GM18907 (cell line): ENCODE measurements at regions not wholly inside any gene's neighbourhood (a gene's known extent, or its start where the extent isn't known, plus 50 kb on each side); places are given as distances from the start of the nearest gene placed in this dataset.
A peak's percentile ranks its signal among the peaks of the same experiment; 100 is the strongest.
"Not testable (repeated sequence)": the region's sequence is repeated elsewhere in the genome, so short reads cannot be mapped to it uniquely, and the experiment has no call there.

ENCODE experiments used
- ATAC-seq: cut with Tn5 transposase; IDR thresholded peaks from one replicate; pipeline ENCODE4 v1.9.1; 2021; ENCODE audit warnings: mild to moderate bottlenecking, moderate library complexity; ENCODE audit not compliant: unreplicated experiment

DNA sequence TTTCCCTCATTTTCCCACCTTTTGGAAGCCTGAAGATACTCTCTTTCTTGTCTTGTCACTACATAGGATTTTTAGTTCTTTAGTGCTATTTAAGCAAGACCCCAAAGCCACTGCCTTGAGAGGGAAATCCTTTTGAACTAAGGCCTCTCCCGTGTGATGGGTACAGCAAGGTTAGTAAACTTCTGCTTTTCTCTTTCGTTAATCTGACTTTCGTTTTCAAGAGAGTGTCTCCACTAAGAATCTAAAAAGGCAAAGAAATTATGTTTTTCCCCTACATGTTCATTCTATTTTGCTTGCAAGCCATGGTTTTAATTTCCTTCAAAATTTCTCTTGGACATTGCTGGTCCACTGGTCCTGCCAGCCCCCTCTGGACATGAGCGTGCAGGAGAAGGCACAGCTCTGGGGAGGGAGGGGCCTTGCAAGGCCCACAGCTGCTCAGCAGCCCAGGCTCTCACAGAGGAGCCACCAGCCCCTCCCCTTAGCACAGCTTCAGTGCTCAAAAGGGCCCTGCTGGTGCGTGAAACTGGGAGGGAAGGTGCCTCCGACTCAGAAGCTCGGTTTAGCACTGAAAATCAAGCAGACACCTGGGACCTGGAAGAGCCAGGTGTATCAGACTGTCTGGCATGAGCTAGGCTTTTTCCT lies 210.9 kb upstream of the GALNT2 start:
- ATAC-seq = peak; percentile 97

DNA sequence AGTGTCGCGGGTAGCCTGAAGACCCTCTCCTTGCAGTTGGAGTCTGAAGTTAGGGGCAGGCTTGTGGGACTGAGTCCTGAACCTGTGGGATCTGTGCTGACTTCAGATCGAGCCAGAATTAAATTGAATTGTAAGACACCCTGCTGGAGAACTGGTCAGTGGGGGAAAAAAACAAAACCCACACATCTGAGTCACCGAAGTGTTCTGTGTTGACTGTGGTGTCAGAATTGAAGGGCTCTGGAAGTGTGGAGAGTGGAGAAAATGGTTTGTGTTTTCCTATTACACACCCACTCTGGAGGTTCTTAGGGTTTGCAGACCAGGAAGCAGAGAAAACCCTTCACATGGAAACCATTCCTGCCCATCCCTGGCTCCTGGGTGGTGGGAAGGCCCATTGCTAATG lies 209.5 kb upstream of the GALNT2 start:
- ATAC-seq = no peak

DNA sequence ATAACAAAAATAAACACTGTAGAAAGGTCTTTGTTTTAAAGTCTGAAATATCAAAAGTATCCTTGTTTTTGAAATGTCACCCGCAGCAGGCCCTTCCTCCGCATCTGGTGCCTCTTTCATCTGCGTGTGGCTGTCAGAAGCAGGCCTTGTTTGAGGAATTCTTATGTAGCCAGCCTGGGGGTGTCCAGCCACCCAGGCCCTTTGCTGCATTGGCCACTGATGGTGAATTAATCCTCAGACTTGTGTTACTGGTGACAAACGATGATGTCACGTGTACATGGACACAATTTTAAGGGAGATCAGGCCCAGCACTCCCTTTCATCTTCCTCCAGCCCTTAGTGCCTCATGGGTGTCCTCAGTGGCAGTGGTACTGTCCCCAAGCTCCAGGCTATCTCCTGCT lies 208.0 kb upstream of the GALNT2 start:
- no peak for ATAC-seq

DNA sequence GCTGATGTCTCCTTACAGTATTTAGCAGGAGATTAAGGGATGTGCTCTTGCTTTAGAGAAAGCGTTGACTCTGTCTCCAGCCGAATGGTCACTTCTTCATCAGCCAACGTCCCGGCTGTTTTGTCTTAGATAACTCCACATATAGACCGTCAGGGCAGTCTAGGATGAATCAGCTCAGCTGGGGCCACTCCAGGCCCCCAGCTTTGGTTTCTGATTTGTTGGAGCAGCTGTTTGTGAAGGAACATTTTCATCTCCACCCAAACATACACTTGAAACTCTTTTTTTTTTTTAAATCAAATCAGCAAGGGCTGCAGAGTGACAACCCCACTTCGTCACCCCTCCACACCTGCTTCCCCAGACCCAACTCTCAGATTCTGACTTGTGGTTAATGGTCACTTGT lies 206.1 kb upstream of the GALNT2 start:
- ATAC-seq = no peak

DNA sequence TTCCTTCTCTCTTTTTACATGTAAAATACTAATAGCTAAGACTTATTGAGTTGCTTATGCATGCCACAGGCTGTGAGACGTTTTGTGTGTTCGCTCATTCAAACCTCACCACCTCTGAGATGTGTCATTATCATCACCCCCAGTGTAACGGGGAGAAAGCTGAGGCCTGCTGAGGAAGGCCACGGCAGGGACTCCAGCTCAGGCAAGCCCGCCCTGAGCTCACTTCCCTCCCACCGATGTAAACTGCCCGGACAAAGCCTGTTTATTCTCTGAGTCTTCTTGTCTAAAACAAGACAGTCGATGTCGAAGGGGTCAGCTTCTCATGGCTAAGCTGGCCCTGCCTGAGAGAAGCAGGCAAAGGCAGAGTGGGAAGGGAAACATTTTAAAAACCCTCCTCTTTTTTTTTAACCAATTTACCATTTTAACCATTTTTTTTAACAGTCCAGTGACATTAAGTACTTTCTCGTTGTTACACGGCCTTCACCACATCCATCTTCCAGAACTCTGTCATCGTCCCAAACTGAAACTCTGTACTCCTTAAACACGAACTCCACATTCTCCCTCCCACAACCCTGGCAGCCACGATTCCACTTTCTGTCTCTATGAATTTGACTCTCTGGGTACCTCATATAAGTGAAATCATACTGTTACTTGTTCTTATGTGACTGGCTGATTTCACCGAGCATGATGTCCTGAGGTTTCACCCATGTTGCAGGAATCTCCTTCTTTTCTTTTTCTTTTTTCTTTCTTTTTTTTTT lies 204.8 kb upstream of the GALNT2 start:
- no peak for ATAC-seq

DNA sequence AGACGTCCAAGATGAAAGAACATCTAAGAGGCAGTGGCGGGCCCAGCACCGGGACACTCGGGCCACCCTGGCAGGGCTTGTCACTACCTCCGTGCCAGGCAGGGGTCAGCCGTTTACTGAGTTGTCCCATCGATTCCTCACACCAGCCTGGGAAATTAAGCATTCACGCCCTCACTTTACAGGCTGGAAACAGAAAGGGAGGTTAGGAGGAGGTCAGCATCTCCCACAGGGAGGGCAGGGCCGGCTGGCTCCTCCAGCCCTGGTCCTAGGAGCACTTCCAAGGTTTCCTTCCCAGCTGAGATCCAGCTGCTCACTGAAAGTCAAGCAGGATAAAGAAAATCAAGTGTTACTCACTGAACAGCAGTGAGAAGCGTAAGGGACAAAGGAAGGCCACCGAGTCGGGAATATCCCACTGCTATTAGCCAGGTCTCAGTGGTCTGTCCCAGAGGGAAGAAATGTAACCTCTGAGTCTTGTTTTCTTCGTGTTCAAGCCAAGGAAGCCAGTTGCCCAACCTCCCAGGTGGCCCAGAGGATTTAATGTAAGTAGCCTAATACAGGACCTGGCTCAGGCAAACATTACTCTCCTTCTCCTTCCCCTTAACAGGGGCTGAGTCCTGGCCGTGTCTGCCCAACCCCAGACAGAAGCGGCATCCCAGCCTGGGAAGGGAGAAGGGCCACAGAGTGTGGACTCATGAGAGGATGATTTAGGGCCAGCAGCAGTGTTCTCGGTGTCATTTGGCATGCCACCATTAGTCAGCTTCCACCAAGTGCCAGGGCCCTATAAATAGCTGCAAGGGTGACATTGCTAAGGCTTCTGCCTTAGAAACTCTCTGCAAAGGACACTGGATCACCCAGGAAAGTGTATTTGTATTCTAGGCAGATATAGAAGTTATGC lies 203.1 kb upstream of the GALNT2 start:
- no peak for ATAC-seq

DNA sequence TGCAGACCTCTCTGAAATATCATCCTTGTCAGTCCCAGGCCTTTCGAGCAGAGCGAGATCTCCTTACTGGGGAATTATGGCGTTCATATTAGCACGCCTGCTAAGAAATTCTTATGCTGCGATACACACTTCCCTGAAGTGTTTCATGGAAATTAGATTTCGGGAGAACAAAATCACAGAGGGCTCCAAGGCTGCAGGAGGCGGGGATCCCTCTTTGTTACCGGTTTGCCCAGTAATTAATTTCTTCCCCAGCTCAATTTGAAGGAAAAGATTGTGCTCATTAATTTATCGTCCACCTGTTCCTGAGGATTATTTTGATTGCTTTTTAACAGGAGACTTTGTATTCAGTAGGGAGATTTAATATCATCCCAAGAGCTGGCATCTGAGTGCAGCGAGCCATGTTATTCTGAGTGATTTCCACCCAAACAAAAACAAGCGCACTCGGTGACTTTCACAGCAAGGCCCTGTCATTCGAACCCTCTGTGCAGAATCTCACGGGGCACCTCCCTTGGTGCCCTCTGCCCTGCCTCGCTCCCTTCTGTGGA lies 202.3 kb upstream of the GALNT2 start:
- ATAC-seq = no peak

DNA sequence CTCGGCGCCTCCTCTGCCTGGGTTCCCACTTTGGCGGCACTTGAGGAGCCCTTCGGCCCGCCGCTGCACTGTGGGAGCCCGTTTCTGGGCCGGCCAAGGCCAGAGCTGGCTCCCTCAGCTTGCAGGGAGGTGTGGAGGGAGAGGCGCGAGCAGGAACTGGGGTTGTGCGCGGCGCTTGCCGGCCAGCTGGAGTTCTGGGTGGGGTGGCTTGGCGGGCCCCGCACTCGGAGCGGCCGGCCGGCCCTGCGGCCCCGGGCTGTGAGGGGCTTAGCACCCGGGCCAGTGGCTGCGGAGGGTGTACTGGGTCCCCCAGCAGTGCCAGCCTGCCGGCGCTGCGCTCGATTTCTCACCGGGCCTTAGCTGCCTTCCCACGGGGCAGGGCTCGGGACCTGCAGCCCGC lies 201.7 kb upstream of the GALNT2 start:
- not testable (repeated sequence) for ATAC-seq

DNA sequence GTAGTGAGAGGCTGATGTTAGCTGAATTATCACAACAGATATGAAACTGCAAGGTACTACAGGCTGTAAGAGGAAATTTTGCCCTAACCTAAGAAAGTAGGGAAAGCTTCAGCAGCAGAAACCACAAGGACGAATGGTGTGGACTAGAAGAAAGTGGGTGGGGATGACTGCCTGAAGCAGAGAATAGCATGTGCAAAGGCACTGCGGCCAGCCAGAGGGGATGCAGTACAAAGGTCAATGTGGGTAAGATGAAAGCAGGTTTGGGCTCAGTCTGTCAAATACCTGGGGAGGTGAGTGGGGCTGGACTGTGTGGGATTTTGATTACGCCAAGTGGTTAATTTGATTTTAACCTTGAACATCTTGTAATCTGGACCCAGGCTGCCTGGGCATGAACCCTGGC lies 199.3 kb upstream of the GALNT2 start:
- no peak for ATAC-seq

DNA sequence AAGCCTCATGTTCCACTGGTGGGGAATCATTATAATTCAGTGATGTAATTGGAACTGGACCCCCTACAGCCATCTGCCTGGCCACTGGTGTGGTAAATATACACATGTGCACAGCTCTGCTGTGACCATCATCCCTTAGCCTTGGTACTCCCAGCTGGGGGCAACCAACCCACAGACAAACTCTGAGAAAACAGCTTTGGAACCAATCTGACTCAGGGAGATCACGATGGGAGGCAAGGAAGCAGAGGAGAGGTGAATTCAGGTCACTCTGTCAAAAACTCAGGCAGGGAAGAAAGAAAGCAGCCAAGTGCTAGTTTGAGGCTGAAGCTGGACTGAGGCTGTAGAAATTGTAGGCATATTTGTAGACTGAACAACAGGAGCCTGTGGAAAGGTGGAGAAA lies 197.8 kb upstream of the GALNT2 start:
- ATAC-seq = no peak

DNA sequence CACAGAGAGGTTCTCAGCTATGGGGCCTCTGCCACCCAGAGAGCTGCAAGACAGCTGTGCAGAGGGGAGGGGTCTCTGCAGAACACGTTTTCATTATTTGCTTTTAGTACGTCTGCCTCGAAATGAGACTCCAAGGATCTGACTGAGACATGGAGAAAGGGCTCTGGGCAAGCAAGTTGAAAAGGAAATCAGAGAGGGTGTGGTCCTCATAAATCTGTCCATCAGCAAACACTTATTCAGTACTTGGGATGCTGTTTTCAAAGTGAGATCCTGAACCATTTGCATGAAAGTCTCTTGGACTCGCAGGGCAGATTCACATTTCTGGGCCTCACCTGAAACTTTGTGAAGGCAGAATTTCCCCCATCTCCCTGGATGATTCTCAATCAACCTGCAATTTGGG lies 197.4 kb upstream of the GALNT2 start:
- ATAC-seq = no peak

DNA sequence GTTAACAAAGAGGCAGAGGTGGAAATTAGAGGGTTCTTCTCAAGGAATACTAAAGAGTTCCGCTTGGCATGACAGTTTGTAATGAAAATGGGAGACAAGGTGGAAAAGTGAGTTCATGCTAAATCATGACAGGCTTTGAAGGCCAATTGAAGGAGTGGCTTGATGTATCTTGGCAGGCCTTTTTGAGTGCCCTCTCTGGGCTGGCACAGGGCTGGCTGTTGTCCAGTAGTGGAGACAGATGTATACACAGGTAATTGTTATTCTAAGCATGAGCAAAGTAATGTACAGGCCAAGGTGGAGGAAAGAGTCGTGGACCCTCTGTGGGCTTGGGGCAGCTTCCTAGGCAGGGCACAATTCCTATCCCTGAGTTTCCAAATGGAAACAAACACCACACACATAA lies 196.7 kb upstream of the GALNT2 start:
- no peak for ATAC-seq

DNA sequence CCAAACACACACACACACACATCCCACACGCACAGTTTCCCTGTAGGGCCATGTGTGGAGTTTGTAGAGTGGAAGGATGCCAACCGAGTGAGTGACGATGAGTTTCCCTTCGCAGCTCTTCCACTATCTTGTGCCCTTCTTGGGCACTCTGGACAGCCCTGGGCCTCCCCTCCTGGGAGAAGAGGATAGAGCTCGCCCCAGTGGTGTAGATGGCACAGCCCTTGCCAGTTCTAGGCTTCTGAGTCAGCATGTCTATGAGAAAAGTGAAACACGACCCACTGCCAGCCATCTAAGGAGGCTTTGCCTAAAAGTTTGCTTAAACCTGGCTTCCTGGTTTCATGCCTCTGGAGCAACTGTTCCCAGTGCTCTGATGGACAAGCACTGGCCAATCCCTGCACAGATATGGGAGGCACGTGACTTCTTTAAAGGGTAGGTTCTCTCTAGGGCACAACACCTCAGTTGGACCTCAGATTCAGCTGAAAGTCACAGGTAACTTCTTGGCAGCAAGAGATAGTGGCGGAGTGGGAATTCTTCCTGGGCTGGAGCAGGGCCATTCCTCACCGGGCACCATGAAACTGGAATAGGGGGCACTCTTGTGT lies 195.9 kb upstream of the GALNT2 start:
- no peak for ATAC-seq

DNA sequence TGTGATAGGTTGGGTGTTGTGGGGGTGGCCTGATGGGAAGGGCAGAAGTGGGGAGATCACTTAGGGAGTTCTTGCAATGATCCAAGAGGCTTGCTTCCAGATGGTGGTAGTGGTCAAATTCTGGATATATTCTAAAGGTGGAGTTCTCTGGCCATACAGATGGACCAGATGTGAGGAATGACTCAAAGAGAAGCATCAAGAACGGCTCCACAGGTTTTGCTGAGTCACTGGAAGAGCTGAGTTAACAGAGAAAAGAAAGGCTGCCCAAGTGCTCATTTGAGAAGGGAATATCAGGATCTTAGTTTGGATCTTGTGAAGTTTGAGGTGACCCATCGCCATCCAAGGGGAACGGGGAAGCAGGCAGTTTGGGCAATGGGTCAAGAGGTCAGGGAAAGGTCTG lies 192.9 kb upstream of the GALNT2 start:
- no peak for ATAC-seq

DNA sequence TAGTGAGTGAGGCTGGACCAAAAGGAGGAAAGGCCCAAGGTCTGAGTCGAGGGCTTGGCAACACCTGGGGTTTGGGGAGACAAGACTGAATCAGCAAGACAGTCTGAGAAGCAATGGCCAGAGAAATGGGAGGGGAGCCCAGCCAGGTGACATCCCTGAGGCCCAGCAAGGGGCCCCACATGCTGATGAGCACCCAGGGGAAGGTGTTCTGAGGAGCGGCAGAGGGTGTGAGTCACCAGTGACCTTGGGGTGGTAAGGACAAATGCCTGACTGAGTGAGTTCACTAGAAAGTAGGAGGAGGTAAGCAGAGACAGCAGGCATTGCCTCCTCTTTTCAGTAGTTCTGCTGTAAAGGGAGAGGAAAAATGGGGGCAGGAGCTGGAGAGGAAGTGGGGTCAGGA lies 192.4 kb upstream of the GALNT2 start:
- ATAC-seq = no peak

DNA sequence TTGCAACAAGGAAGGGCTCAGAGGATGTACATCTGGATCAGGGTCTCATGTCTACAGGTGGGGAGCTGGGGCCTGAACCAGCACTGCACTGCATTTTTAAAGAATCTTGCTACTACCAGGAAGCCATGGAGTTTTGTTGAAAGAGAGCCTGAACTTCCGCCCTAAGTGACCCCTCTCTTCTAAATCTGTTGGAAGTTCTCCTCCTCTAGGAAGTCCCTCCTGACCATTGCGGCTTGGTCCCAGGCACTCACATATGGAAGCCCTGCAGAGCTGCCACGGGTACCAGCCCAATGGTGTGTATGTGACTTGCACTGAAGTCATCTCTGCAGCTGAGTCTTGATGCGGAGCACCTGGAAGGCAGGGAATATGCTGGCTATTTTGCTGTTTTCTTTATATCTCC lies 192.0 kb upstream of the GALNT2 start:
- ATAC-seq = no peak

DNA sequence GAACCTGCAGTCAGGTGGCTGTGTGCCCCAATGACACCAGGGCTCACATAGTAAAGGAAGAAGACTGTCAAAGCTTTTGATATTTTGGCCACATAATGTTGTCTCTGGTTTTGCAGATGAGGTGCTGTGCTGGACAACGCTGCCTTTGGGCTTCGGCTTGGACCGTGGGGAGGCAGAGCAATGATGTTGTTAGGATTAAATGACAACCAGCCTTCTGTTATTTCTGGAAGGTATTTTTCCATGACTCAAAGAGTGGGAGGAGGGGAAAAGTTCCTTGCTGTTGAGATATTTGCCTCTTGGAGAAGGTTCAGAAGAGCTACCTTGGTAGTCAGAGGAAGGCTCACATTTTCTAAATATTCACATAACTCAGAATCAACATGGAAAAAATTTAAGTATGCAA lies 187.3 kb upstream of the GALNT2 start:
- no peak for ATAC-seq

DNA sequence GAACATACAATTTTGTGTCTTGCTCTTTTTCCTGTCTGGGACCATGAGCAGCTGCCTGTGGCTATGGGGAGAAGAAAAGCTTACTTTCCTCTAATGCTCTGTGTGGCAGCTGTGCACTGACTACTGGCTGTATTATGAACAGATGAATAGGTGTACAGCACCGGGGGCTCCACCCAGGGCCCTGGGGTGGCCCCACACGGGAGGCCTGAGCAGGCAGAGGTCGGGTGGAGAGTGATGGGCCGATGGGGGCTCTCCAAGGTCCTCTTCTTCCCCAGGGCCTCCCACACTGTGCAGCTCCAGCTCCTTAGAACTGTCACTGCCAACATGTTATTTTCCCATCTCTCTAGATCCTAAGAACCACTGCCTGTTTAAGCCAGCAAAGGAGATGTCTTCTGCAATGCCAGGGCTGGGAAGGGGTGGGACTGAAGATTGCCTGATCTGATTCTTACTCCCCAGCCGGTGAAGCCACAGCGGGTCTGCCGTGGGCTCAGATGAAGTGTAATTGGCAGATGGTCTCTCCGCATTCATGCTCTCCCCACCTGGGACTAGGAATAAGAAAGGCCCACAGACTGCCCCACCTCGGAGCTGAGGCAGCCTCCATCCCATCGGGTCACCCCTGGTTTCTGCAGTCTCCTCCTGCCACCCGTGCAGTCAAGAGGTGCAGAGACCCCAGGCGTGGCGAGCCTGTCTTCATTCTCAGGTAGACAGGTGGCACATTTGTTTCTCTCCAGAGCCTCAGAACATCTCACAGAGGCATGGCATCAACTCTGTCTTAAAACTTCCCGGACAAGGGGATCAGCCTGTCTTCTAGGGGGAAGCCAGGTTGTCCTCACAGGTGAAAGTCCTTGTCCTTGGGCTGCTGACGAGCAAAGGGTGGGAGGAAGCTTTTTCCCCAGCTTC lies 186.5 kb upstream of the GALNT2 start:
- no peak for ATAC-seq

DNA sequence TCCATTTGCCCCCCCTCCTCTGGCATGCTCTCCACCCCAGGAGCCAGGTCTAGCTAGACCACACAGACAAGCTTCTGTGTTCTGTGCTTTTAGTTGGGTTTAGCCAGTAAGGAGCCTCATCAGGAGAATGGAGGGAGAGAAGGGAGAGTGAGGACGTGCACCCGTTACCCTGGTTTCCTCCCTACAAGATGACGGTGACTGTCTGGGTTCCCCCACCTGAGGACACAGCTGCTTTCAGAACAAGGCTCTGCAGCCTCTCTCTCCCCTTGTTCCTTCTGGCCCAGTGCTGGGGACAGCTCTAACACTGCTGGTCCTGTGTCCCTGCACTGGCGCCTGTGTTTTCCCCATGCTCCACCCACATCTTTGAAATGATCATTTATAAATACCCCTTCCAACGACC lies 184.4 kb upstream of the GALNT2 start:
- no peak for ATAC-seq
